LNCAP (cell line): ENCODE measurements at regions not wholly inside any gene's neighbourhood (a gene's known extent, or its start where the extent isn't known, plus 50 kb on each side); places are given as distances from the start of the nearest gene placed in this dataset.

Source experiments
- TF ChIP-seq, protein P1 (sequence below): fragments of 450-650 bp; IDR thresholded peaks from 2 replicates; pipeline ENCODE4 v1.5.1; 2017; ENCODE audit warnings: mild to moderate bottlenecking

DNA sequence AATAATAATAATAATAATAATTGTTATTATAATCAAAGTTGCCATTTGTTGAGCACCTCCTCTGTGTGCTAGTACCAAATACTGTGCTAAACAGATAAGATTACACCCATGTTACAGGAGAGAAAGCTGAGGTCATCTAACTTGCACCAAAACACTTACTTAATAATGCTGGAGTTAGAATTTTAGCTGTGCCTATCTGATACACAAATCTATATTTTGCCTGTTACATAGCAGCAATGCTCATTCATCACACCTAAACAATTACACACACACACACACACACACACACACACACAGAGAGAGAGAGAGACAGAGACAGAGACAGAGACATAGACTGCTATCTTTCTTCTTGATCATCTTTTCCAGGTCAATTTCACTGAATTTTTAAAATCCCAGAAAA is 170.9 kb upstream of the KLF3 start:
- TF ChIP-seq, protein P1, sequence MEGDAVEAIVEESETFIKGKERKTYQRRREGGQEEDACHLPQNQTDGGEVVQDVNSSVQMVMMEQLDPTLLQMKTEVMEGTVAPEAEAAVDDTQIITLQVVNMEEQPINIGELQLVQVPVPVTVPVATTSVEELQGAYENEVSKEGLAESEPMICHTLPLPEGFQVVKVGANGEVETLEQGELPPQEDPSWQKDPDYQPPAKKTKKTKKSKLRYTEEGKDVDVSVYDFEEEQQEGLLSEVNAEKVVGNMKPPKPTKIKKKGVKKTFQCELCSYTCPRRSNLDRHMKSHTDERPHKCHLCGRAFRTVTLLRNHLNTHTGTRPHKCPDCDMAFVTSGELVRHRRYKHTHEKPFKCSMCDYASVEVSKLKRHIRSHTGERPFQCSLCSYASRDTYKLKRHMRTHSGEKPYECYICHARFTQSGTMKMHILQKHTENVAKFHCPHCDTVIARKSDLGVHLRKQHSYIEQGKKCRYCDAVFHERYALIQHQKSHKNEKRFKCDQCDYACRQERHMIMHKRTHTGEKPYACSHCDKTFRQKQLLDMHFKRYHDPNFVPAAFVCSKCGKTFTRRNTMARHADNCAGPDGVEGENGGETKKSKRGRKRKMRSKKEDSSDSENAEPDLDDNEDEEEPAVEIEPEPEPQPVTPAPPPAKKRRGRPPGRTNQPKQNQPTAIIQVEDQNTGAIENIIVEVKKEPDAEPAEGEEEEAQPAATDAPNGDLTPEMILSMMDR: no peak

GRCh38 chr4:38495446-38495845 is 168.6 kb upstream of the KLF3 start:
- TF ChIP-seq, protein P1: no peak

- TF ChIP-seq, protein P1: no peak
These were observed 166.9 kb upstream of the KLF3 start for GRCh38 chr4:38497121-38497520.

DNA sequence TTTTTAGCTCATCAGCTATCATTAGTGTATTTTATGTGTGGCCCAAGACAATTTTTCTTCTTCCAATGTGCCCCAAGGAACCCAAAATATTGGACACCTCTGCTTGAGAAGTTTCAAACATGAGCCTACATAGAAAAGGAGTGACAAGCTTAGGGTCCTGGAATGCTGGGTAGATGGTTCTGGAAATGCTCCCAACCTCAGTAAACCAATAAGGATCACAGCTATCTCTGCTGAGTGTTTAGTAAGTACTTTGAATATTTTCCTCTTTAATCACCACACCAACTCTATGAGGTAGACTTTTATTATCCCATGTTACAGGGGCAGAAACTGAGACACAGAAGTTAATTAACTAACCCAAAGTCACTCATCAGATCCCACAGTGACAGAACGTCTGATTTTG is 164.9 kb upstream of the KLF3 start:
- TF ChIP-seq, protein P1: no peak

- TF ChIP-seq, protein P1: no peak
These were observed 163.6 kb upstream of the KLF3 start for GRCh38 chr4:38500433-38500832.

DNA sequence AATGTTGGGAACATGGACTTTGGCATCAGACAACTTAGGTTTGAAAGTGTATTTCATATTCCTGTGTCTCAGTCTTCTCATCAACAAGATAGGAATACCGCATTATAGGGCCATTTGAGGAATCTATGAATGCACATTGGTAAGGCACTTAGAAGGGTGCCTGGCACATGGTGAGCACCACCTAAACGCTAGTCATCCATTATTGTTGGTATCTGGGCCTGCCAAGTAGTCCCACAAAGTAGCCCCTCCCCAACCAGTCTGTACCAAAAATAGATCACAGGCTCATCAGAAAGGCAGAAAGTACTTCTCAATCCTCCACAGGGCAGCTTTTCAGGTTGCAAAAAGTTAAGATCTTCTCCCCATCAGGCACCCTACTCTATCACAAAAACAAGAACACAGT is 162.3 kb upstream of the KLF3 start:
- TF ChIP-seq, protein P1: no peak

DNA sequence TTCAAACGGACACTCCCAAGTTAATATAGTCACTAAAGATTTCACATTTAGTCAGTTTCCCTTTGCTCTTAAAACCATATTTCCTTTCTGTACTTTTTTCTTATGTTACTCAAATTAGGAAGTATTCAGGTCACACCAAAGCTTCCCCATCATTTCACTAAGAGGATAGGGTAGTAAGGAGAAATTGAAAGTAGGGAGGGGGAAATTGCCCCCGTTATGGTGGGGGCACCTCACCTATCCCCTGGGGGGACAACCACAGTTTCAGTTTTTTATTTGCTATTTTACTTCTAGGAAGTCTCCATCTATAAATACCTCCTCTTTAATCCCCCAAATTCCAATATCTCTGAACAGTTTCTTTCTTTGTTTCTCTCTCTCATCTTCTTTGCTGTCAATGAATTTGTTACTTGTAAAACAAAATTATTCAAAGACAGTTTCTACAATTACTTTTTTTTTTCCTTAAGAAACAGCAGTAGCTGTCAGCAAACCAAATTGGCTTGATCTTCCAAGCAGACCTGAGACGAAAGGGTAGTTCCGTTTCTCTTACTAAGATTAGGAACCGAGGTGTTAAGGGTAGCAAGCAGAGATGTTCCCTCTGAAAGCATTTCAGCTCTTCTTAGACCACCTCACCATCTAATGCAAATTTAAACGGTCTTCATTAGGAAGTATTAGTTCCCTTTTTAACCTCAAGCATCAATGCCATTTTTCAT is 160.2 kb upstream of the KLF3 start:
- TF ChIP-seq, protein P1: no peak

DNA sequence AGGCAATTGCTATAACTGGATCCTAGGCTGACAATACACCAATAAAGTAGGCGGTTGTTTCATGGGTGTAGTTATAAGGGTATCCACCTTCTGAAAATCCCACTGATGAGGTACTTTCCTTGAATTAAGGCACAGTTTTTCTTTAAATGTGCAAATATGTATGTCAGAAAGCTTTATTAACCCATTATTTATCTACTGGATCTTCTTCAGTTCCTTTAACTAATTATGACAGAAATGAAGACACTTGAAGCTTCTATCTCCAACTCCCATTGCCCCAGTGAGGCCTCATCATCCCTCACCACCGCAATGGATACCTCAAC is 159.6 kb upstream of the KLF3 start:
- TF ChIP-seq, protein P1: no peak
